ENCODE measurements at regions not wholly inside any gene's neighbourhood (a gene's known extent, or its start where the extent isn't known, plus 50 kb on each side); places are given as distances from the start of the nearest gene placed in this dataset.
A peak's percentile ranks its signal among the peaks of the same experiment; 100 is the strongest.

GRCh38 chr15:101590785-101591184 is 61.4 kb downstream of the TM2D3 start:
- intact Hi-C loops (cut with DNase I) = no loop called here
- no peak for ATAC-seq
- no peak for DNase-seq (ENCODE audit: low spot score)

DNA sequence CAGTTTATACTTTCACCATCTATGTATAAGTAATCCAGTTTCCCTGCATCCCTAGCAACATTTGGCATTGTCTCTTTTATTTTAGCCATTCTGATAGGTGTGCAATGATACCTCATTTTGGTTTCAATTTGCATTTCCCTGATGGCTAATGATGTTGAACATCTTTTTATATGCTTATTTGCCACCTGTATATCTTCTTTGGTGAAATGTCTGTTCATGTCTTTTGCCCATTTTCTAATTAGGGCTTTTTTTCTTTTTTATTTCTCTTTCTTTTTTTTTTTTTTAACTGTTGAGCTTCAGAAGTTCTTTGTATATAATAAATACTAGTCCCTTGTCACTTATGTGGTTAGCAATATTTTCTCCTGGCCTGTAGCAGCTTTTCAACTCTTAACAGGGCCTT is 68.9 kb downstream of the TM2D3 start:
- DNase-seq (ENCODE audit: low spot score) (no peak), ATAC-seq (no peak)
- intact Hi-C loops (cut with DNase I) = no loop called here

DNA sequence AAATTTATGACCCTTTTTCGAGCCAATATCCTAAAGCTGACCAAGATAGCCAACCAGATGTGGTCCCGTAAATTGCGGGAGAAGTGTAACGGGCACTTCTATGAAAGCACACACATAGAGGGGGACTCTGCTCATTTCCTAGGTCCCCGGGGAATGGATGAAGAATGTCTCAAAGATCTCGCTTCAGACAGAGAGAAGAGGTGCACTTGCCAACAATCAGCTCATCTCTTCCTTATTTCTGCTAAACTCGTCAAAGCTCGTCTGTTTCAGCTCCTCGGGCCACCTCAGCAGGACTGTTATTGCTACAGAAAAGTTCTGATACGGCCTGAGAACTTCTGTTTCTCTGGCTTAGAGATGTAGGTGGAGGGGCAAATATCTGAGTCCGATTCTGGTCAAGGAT is 71.8 kb downstream of the TM2D3 start:
- ATAC-seq (no peak), DNase-seq (ENCODE audit: low spot score) (no peak)
- intact Hi-C loops (cut with DNase I) = no loop called here

DNA sequence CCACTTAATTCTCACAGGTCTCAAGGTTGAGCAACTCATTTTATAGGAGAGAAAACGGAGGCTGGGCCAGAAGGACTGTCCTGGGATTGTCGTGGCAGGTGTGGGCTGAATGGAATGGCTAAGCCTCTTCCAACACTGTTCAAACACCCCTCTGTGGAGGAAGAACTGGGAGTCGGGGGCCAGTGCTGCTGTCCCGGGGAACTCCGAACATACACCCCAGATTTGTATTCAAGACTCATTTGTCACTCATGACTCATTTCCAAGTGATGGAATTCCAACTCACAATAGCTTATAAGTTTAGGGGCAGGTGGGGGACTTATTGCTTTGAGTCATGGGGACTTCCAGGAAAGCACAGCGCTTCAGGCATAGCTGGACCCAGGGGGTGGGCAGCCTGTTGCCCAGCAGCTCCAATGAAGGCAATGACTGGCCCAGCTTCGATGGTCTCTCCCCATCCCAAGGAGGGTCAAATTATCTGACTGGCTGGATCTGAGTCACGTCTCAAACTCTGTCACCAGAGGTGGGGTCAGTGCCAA is 72.5 kb downstream of the TM2D3 start:
- ATAC-seq (no peak), DNase-seq (ENCODE audit: low spot score) (no peak)
- intact Hi-C loops (cut with DNase I) = no loop called here

DNA sequence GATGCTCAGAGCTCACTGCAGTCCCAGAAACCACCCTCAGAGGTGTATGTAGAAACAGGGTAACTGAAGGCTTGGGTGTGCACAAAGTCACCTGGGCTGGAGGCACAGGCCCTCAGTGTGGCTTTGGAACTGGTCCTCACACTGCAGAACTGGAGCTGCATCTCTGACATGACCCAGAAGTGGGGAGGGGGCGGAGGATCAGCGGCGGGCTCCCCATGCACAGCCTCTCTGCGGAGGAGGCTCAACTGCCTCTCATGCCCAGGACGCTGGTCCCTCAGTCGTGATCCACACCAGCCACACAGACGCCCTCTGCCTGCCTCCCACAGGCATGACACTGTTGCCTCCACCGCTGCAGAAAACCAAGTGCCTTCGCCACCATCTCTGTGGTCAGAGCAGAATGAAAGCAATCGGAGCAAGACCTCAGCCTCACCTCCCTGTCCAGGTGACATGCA is 73.7 kb downstream of the TM2D3 start:
- DNase-seq (ENCODE audit: low spot score) = no peak
- ATAC-seq = peak; percentile 55
- intact Hi-C loops (cut with DNase I) = no loop called here

GRCh38 chr15:101573951-101574350 is 78.2 kb downstream of the TM2D3 start:
- ATAC-seq (no peak), DNase-seq (ENCODE audit: low spot score) (no peak)
- intact Hi-C loops (cut with DNase I) = no loop called here

DNA sequence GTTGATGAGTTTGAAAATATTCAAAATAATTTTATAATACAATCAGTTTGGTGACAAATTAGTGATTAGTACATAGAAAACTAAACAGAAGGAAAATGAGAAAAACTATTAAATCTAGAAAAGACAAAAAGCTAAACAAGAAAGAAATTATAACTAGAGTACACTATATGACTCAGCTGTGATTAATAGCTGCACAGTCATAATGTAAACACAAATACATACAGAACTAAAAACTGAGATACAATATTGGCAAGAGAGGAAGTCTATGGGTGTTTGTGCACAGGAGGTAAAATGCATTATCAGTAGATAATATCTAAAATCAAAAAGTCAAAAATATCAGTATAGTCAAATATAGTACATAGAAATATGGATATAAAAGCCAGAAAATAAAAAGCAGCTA is 80.7 kb upstream of the PCSK6 start:
- intact Hi-C loops (cut with DNase I) = no loop called here
- no peak for DNase-seq (ENCODE audit: low spot score)
- no peak for ATAC-seq

DNA sequence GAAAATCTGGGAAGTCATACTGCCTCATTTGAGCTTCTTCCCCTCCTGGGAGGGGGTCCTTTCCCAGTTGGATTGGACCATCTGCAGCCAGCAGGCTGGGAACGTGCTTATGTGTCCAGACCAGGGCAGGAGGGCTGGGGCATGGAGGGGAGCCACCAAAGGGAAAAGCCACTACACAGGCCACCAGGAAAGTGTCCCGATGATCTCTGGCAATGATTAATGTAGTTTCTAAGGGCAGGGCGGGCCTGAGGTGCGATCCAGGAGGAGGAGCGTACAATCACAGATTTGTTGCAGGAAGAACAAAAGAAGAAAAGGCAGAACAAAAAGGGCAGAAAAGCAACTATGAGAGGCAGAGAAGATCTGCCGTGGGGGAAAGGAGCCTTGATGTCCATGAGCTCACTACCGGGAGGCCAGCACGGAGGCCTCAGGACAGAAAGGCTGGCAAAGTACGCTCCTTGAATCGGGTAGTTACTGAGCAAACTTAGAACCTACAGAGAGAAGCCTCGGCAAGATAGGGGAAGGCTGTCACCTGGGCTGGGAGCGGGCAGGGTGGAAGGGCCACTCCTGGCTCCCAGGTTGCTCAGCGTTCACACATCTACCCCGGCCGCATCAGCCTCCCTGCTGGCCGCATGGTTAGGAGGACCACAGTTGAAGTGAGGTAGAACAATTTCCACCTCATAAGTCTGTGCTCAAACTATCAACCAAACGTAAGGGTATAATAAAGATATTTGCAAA is 79.5 kb upstream of the PCSK6 start:
- ATAC-seq (no peak), DNase-seq (ENCODE audit: low spot score) (no peak)
- intact Hi-C loops (cut with DNase I) = no loop called here

- ATAC-seq (no peak), DNase-seq (ENCODE audit: low spot score) (no peak)
- intact Hi-C loops (cut with DNase I) = no loop called here
Measured at GRCh38 chr15:101568309-101568708, 78.8 kb upstream of the PCSK6 start.

- ATAC-seq (no peak), DNase-seq (ENCODE audit: low spot score) (no peak)
- intact Hi-C loops (cut with DNase I) = no loop called here
Measured at GRCh38 chr15:101566748-101567488, 77.4 kb upstream of the PCSK6 start.

GRCh38 chr15:101565377-101565776 is 75.9 kb upstream of the PCSK6 start:
- intact Hi-C loops (cut with DNase I) = no loop called here
- DNase-seq (ENCODE audit: low spot score) = no peak
- no peak for ATAC-seq

- intact Hi-C loops (cut with DNase I) = no loop called here
- no peak for ATAC-seq
- DNase-seq (ENCODE audit: low spot score) = no peak
Measured at GRCh38 chr15:101563176-101563796, 73.8 kb upstream of the PCSK6 start.

GRCh38 chr15:101562428-101563059 is 73.0 kb upstream of the PCSK6 start:
- DNase-seq (ENCODE audit: low spot score) (no peak), ATAC-seq (no peak)

GRCh38 chr15:101561584-101561906 is 72.0 kb upstream of the PCSK6 start:
- DNase-seq (ENCODE audit: low spot score) = no peak
- intact Hi-C loops (cut with DNase I) = no loop called here
- no peak for ATAC-seq

More at GRCh38 chr15:101562428-101563059, 73.0 kb upstream of the PCSK6 start:
- intact Hi-C loops (cut with DNase I) = loop anchor here (1.0 kb wide), 1 partner anchor 203 kb away; no protein-coding TSS in a partner anchor

GRCh38 chr15:101560722-101561583 is 71.4 kb upstream of the PCSK6 start:
- intact Hi-C loops (cut with DNase I) = no loop called here
- ATAC-seq = no peak
- no peak for DNase-seq (ENCODE audit: low spot score)

DNA sequence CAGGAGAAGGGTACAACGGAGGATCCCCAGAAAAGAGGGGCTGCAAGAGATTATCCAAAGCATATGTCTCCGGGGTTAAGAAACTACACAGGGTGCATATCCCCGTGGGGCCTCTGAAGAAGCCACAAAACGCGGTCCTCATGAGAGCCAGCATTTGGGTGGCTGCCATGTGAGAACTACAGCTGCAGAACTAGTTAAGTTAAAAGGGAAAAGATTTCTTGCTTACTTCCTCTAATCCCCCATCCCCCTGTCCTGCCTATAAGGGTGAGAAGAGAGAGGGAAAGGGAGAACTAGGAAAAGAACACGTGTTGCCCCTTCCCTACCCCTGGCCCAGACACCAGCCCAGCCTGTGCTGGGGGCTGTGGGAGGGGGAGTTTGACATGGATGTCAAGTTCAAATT is 70.4 kb upstream of the PCSK6 start:
- ATAC-seq = no peak
- intact Hi-C loops (cut with DNase I) = no loop called here

GRCh38 chr15:101558221-101558941 is 68.9 kb upstream of the PCSK6 start:
- ATAC-seq = no peak
- intact Hi-C loops (cut with DNase I) = no loop called here

More for the DNA sequence above, 70.4 kb upstream of the PCSK6 start:
- DNase-seq (ENCODE audit: low spot score) = no peak

DNA sequence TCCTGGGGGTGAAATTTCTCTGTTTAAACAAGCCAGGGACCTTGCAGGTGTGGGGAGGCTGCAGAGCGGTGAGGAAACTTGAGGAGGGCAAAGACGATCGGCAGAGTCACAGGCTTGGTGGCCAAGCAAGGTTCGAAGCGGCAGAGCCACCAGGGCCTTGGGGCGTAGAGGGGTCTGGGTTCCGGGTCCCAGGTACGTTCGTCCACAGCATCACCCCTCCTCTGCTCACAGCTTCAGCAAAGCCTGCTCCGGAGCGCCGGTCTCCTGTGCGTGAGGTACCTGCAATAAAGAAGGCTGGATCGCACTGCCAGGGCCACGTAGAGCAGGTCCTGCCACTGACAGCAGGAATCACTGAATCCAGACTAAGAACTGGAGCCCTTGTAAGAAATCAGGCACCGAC is 66.8 kb upstream of the PCSK6 start:
- DNase-seq (ENCODE audit: low spot score) = no peak
- no peak for ATAC-seq
- intact Hi-C loops (cut with DNase I) = no loop called here

More at GRCh38 chr15:101558221-101558941, 68.9 kb upstream of the PCSK6 start:
- no peak for DNase-seq (ENCODE audit: low spot score)
